ENCODE measurements at regions not wholly inside any gene's neighbourhood (a gene's known extent, or its start where the extent isn't known, plus 50 kb on each side); places are given as distances from the start of the nearest gene placed in this dataset.

GRCh38 chr6:167517254-167517916 is 192.5 kb downstream of the TTLL2 start:
- TF ChIP-seq, protein P1, sequence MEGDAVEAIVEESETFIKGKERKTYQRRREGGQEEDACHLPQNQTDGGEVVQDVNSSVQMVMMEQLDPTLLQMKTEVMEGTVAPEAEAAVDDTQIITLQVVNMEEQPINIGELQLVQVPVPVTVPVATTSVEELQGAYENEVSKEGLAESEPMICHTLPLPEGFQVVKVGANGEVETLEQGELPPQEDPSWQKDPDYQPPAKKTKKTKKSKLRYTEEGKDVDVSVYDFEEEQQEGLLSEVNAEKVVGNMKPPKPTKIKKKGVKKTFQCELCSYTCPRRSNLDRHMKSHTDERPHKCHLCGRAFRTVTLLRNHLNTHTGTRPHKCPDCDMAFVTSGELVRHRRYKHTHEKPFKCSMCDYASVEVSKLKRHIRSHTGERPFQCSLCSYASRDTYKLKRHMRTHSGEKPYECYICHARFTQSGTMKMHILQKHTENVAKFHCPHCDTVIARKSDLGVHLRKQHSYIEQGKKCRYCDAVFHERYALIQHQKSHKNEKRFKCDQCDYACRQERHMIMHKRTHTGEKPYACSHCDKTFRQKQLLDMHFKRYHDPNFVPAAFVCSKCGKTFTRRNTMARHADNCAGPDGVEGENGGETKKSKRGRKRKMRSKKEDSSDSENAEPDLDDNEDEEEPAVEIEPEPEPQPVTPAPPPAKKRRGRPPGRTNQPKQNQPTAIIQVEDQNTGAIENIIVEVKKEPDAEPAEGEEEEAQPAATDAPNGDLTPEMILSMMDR (IDR thresholded peaks at IDR 0.05): no peak
- no peak for TF ChIP-seq POLR2A (IDR thresholded peaks at IDR 0.05)

Data from tibial nerve (tissue), 3 donors.